Sigmoid colon (tissue), 6 donors: ENCODE measurements at regions not wholly inside any gene's neighbourhood (a gene's known extent, or its start where the extent isn't known, plus 50 kb on each side); places are given as distances from the start of the nearest gene placed in this dataset.

Source experiments
- DNase-seq: peaks from one replicate; pipeline ENCODE4 v3.0.0-alpha.2; 2019
- H3K27ac ChIP-seq, 4 donors: fragments of 200-600 bp; sonication (generic); one replicate each; pipeline ENCODE4 v1.5.1; 2016 to 2019; ENCODE audit warnings: mild to moderate bottlenecking in 1 of 4
- H3K27me3 ChIP-seq, 3 donors: fragments of 200-600 bp; sonication (generic); one replicate each; pipeline ENCODE4 v1.5.1; 2019; ENCODE audit warnings: mild to moderate bottlenecking in 1 of 3
- H3K36me3 ChIP-seq, 4 donors: fragments of 200-600 bp; sonication (generic); one replicate each; pipeline ENCODE4 v1.5.1; 2016 to 2019
- H3K4me1 ChIP-seq, 4 donors: fragments of 200-600 bp; sonication (generic); one replicate each; pipeline ENCODE4 v1.5.1; 2017 to 2019
- H3K4me3 ChIP-seq, 4 donors: fragments of 200-600 bp; sonication (generic); one replicate each; pipeline ENCODE4 v1.5.1; 2017 to 2019; ENCODE audit warnings: mild to moderate bottlenecking in 2 of 4, moderate library complexity in 1 of 4
- H3K9me3 ChIP-seq, 4 donors: fragments of 200-600 bp in 3 of 4; sonication (generic) in 3 of 4; one replicate each; pipeline versions ENCODE4 v1.5.1 to v1.6.1; 2013 to 2019
- CTCF ChIP-seq, 4 experiments: fragments of 450-650 bp in 3 of 4; fragments of 200-600 bp in 1 of 4; IDR thresholded peaks; one replicate each; pipeline ENCODE4 v1.5.1; 2016 to 2019; ENCODE audit warnings: antibody characterized with exemption in 4 of 4, mild to moderate bottlenecking in 3 of 4, moderate library complexity in 2 of 4
- EP300 ChIP-seq, 4 donors: sonication (generic); formaldehyde crosslinking; IDR thresholded peaks; one replicate each; pipeline ENCODE4 v1.6.1; 2017; ENCODE audit warnings: antibody characterized with exemption in 4 of 4
- POLR2A ChIP-seq, 2 donors: fragments of 450-650 bp; IDR thresholded peaks; one replicate each; pipeline ENCODE4 v1.6.1; 2016; ENCODE audit warnings: antibody characterized with exemption in 2 of 2, mild to moderate bottlenecking in 2 of 2, moderate library complexity in 2 of 2
- POLR2AphosphoS5 ChIP-seq, 4 donors: sonication (generic); formaldehyde crosslinking; IDR thresholded peaks; one replicate each; pipeline ENCODE4 v1.6.1; 2017; ENCODE audit warnings: antibody characterized with exemption in 4 of 4
- WGBS, 2 donors: extraction: QIAGEN DNeasy Blood & Tissue Kit; methylation state at CpG; one replicate each; pipeline ENCODE4 v1.1.7; 2013; 5-methylcytosine and 5-hydroxymethylcytosine counted together
- intact Hi-C: fragments of 100-400 bp; cut with DNase I; formaldehyde crosslinking; loops from one replicate; pipeline ENCODE4 v1.15.1; 2023
- donor health status: healthy with polysubstance abuse.
- donor health status: healthy.

- H3K27me3 ChIP-seq = no peaks in the 10 kb centered on the region
- no peak for DNase-seq
- H3K36me3 ChIP-seq = no peaks in the 10 kb centered on the region
- WGBS, 2 donors = 85 to 86% methylated on average over 3 of the region's 3 CpGs
- TF ChIP-seq EP300 (IDR thresholded peaks at IDR 0.05) = no peak
- TF ChIP-seq POLR2A (IDR thresholded peaks at IDR 0.05) = no peak
- no peak for TF ChIP-seq POLR2AphosphoS5 (IDR thresholded peaks at IDR 0.05)
- TF ChIP-seq CTCF (IDR thresholded peaks at IDR 0.05) = no peak
- no peak overlapping the region for H3K4me3 ChIP-seq
- H3K9me3 ChIP-seq = no peaks in the 10 kb centered on the region
- H3K4me1 ChIP-seq = no peaks in the 10 kb centered on the region
- intact Hi-C loops = no loop called here
- H3K27ac ChIP-seq = no peak overlapping the region
Observed at GRCh38 chr5:58240322-58240721, 219.6 kb downstream of the PLK2 start.

- DNase-seq = no peak
- WGBS, 2 donors = 91 to 92% methylated on average over 3 of the region's 3 CpGs
- H3K36me3 ChIP-seq = no peaks in the 10 kb centered on the region
- no peak for TF ChIP-seq CTCF (IDR thresholded peaks at IDR 0.05)
- TF ChIP-seq POLR2AphosphoS5 (IDR thresholded peaks at IDR 0.05) = no peak
- no peak for TF ChIP-seq EP300 (IDR thresholded peaks at IDR 0.05)
- TF ChIP-seq POLR2A (IDR thresholded peaks at IDR 0.05) = no peak
- no peaks in the 10 kb centered on the region for H3K9me3 ChIP-seq
- H3K4me3 ChIP-seq = no peak overlapping the region
- intact Hi-C loops = no loop called here
- no peaks in the 10 kb centered on the region for H3K4me1 ChIP-seq
- H3K27ac ChIP-seq = no peak overlapping the region
- H3K27me3 ChIP-seq = no peaks in the 10 kb centered on the region
Observed at GRCh38 chr5:58239731-58240130, 220.2 kb downstream of the PLK2 start.

- 70 to 72% methylated on average over 1 of the region's 1 CpG for WGBS, 2 donors
- H3K27ac ChIP-seq = no peak overlapping the region
- intact Hi-C loops = no loop called here
Observed at GRCh38 chr5:58239045-58239444, 220.8 kb downstream of the PLK2 start.

GRCh38 chr5:58236498-58236897, 223.4 kb downstream of the PLK2 start:
- Histone ChIP-seq H3K27me3 (no peaks in the 10 kb centered on the region), H3K9me3 (no peaks in the 10 kb centered on the region), H3K36me3 (no peaks in the 10 kb centered on the region), H3K27ac (no peak overlapping the region), H3K4me1 (no peaks in the 10 kb centered on the region), H3K4me3 (no peak overlapping the region)
- no peak for TF ChIP-seq EP300 (IDR thresholded peaks at IDR 0.05)
- no peak for TF ChIP-seq POLR2A (IDR thresholded peaks at IDR 0.05)
- TF ChIP-seq CTCF (IDR thresholded peaks at IDR 0.05) = no peak
- TF ChIP-seq POLR2AphosphoS5 (IDR thresholded peaks at IDR 0.05) = no peak
- intact Hi-C loops = no loop called here
- WGBS, 2 donors = 91 to 94% methylated on average over 3 of the region's 3 CpGs
- no peak for DNase-seq

More at GRCh38 chr5:58239045-58239444, 220.8 kb downstream of the PLK2 start:
- no peaks in the 10 kb centered on the region for H3K9me3 ChIP-seq
- no peak for DNase-seq
- no peaks in the 10 kb centered on the region for H3K27me3 ChIP-seq
- no peak for TF ChIP-seq POLR2A (IDR thresholded peaks at IDR 0.05)
- no peak for TF ChIP-seq EP300 (IDR thresholded peaks at IDR 0.05)
- TF ChIP-seq POLR2AphosphoS5 (IDR thresholded peaks at IDR 0.05) = no peak
- TF ChIP-seq CTCF (IDR thresholded peaks at IDR 0.05) = no peak
- H3K4me3 ChIP-seq = no peak overlapping the region
- H3K36me3 ChIP-seq = no peaks in the 10 kb centered on the region
- no peaks in the 10 kb centered on the region for H3K4me1 ChIP-seq

- Histone ChIP-seq H3K27ac (no peak overlapping the region), H3K9me3 (no peaks in the 10 kb centered on the region), H3K4me3 (no peak overlapping the region), H3K4me1 (peaks cover 0 to 6% (median 0%) of the 10 kb centered on the region in 4 donors), H3K27me3 (no peaks in the 10 kb centered on the region), H3K36me3 (no peaks in the 10 kb centered on the region)
- TF ChIP-seq POLR2A (IDR thresholded peaks at IDR 0.05) = no peak
- TF ChIP-seq POLR2AphosphoS5 (IDR thresholded peaks at IDR 0.05) = peak in 1 of 4 donors; percentile 31
- TF ChIP-seq EP300 (IDR thresholded peaks at IDR 0.05) = peak in 1 of 4 donors; percentile 20
- TF ChIP-seq CTCF (IDR thresholded peaks at IDR 0.05) = no peak
- no peak for DNase-seq
- 11 to 27% methylated on average over 3 of the region's 3 CpGs for WGBS, 2 donors
- intact Hi-C loops = no loop called here
Observed at GRCh38 chr5:58235299-58235698, 224.6 kb downstream of the PLK2 start.
